NOMO-1 treated with DMSO at 0.1 percent for 48 hours (cell line): ENCODE measurements at regions not wholly inside any gene's neighbourhood (a gene's known extent, or its start where the extent isn't known, plus 50 kb on each side); places are given as distances from the start of the nearest gene placed in this dataset.

Source experiments
- DNase-seq: peaks from one replicate; lab custom pipeline; 2025; ENCODE audit not compliant: unreplicated experiment; lab: John Stamatoyannopoulos, UW

DNA sequence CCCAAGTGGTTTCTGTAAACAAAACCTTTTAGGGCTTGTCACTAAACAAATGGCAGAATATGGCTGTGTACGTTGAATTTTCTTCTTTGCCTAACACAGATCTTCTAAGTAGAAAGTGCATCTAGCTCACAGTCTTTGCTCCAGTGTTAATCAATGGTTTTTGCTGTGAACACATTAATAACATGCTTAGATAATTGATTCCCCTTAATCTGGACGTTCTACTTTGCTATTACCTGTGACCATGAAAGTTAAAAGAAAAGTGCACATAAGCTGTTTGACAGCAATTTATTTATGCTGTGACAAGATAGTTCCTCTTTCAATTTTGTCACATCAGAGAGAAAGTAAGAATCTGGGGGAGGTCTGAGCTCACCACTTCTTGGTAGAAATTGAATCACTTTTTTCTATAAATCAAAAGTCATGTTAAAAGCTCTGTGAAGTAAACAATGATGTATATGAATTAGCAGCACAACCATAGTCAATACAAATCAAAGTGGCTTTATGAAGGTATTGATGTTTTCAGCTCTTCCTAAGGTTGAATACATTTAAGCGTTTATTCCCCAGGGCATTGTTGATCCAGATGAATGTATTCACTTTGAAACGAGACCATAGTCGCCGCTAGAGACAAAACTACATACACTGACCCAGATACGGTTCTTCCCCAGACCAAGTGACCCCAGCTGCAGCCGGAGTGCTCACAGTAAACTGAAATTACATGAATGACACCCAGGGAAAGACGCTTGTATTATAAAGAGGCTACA is 174.6 kb upstream of the ZNF608 start:
- DNase-seq = peak; percentile 79

DNA sequence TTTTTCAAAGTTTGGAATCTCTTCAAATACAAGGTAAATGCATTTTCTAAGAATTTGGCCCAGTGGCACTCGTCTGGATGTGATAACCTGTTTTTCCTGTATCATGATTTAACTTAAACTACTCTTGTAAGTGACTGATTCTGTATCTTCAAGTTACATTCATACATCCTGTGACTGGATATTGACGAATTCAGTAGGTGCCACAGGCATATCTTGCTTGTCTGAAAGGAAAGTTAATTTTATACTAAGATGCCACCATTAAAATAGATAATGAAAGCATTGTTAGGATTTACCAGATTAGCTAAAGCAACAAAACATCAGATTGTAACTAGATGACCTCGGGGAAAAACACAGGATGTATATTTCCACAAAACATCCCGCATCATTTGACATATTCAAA is 175.3 kb upstream of the ZNF608 start:
- no peak for DNase-seq

DNA sequence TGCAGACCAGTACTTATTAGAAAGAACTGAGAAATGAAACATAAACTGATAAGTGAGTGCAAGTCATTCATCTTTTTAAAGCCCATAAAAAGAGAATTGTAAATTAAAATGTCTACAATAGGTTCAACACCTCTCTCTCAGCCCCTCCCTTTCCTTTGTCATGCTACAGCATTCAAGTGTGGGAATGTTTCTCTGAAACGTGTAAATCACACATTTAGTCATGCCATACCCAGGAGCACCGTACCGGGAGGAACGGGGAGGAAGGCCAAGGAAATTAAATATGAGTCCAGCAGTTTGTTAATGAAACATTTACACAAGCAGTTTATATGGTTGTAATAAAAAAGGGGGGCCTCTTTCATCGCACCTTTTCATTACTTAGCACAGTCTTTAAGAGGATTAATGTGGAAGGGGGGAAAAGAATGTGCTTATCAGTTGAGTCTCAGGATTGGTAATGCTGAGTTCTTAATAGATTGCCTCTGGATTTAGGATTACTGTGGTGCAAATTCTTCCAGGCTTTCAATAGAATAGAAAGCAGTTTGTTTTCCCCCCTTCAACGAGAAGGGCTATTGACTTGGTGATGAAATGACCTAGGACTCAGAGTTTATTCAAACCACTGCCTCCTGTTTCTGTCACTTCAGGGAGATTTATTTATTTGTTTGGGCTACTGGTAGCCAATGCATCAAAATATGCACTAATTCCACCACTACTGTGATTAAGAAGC is 176.0 kb upstream of the ZNF608 start:
- DNase-seq = no peak

DNA sequence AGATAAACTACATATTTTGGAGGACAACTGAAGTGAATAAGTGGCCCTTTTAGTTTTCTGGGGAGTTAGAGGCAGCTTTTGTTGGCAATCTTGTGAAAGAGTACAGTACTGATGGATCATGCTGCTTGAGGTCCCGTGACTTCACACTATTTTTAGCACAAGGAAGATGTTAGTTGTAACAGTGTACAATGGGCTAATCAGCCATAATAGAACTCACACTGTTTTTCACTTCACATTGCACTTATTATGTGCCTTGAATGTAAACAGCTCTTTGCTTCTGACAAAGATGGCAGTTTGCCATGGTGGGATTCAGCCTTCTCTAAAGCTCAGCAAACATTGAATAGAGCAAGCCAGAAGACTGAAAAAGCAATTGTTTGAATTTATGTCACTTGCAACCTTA is 176.7 kb upstream of the ZNF608 start:
- DNase-seq = peak; percentile 39

DNA sequence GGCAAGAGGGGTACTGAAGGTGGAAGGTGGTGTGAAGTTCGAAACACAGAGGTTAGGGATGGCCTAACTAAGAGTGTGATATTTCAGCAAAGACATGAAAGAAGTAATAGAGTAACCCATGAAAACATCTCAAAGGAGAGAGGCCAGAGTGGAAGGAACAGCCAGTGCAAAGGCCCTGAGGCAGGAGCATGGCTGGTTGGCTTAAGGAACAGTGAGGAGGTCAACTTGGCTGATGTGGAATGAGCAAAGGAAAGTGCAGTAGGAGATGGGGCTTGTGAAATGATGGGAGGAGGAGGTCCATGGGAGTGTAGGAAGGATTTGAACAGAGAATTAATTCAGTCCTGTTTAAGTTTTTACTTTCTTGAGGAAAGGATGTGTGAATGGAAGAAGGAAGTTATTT is 178.3 kb upstream of the ZNF608 start:
- DNase-seq = no peak

DNA sequence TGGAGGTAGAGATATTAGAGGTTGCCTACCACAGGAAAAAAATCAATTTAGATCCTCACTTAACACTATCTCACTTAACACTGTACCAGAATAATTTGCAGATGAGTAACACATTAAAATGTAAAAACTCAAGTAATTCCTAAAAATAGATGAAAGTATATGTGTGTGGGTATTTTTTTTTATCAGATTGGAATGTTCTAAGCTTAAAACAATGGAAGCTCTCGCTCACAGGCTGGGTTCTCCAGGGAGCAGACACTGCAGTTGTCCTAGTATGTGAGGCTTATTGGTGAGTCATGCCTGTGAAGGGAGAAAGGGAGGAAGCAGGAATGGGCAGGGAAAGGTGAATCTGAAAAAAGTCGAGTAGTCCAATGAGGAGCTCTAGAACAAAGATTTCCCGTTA is 181.3 kb upstream of the ZNF608 start:
- no peak for DNase-seq

DNA sequence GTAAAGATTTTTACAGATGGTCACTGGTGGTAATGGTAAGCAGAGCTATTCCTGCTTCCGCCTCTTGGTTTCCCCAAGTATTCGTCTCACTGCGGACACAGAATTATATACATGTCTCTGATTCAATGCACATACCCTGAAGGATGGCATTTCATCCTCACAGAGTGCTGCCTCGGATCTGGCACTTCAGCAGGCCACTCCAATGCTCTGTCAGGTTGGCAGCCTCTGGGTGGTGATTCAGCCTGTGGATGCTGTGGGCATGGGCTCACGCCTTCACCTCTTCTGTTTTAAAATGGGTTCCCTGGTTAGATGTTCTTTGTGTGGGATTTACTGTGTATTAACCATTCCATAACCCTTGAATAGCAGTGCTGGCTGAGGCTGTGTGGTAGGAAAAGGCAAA is 182.6 kb upstream of the ZNF608 start:
- no peak for DNase-seq

DNA sequence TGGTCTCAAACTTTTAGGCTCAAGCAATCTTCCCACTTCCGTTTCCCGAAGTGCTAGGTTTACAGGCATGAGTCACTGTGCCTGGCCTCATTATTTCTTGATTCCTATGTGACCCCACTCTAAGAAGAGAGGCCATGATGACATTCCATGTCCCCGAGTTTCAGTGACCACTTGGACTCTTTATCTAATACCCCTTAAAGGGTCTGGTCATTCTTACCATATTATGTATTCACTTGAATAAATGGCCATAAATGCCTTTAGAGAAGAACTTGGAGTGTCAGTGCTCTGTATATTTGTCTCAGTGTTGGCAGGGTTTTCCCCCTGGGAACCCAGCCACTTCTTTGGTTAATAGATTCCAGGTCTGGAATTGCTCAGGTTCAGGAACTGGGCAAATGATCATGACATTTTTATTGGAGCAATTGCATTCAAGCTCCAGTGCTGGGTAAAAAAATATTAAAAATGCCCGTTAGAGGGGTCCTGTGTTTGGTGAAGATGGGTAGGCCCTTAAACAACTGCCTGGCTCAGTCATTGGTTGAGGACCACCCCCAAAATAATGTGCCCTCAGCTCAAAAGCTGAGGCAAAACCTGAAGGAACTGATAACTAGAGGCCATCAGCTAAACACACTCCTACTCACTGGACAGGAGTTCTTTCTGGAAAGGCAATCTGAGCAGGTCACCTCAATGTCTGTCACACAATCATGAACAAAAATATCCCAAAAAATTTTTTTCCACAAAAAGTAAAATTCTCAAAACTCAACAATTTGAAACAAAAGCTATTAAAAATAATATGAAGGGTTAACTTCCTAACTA is 186.6 kb upstream of the ZNF608 start:
- DNase-seq = no peak

DNA sequence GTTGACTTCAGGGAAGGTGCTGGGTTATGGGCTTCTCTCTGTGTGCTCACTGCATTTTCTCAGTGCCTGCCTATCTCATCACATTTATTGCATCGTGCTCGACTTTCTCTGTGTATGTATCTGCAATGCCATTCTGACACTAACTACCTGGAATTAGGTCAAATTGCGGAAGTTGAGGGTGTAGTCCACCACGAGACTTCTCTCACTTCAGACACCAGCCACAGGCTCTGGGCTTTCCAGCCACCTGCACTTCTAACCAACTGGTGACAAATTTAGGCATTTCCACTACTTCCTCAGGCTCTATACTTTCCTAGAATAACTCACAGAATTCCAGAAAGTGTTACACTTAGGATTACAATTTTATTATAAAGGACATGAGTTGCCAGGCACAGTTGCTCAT is 188.6 kb upstream of the ZNF608 start:
- peak; percentile 45 for DNase-seq

DNA sequence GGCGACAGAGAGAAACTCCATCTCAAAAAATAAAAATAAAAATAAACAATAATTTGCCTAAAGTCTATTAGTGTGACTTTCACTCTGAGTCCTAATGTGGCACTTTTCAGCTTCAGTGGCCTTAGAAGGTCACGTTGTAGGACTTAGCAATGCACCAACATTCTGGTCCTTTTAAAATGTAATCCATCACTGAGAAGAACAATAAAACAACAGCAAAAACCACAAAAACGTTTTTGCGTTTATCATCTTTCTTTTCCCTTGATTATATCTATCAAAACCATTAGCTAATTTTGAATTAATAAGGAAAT is 190.1 kb upstream of the ZNF608 start:
- DNase-seq = no peak

DNA sequence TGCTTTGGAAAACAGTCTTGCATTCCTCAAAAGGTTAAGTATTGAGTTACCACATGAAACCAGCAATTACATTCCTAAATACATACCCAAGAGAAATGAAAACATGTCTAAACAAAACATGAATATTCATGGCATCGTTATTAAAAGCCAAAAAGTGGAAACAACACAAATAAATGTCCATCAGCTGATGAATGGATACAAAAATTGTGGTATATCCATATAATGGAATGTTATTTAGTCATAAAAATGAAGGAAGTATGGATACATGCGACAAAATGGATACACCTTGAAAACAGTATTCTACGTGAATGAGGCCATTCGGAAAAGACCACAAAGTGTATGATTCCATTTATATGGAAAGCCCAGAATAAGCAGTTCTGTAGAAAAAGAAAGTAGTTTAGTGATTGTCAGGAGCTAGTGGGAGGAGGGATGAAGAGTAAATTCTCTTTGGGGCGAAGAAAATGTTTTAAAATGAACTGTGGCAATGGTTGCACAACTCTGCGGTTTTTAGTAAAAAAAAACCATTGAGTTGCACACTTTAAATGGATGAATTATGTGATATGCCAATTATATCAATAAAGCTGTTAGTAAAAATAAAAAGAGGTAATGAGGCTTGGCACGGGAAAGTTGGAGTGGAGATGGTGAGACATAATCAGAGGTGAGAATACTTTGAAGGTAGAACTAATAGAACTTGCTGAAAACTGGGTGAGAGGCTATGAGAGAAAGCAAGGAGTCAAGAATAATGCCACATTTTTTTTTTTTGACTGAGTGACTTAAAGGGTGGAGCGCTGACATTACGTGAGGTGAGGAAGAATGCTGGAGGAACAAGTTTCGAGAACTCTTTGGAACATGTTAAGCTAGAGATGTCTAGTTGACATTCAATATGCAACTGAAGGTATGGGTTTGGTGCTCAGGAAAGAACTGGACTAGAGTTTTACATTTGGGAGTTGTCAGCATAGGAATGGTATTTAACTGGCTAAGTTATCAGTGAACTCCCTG is 194.9 kb upstream of the ZNF608 start:
- DNase-seq = peak; percentile 70

DNA sequence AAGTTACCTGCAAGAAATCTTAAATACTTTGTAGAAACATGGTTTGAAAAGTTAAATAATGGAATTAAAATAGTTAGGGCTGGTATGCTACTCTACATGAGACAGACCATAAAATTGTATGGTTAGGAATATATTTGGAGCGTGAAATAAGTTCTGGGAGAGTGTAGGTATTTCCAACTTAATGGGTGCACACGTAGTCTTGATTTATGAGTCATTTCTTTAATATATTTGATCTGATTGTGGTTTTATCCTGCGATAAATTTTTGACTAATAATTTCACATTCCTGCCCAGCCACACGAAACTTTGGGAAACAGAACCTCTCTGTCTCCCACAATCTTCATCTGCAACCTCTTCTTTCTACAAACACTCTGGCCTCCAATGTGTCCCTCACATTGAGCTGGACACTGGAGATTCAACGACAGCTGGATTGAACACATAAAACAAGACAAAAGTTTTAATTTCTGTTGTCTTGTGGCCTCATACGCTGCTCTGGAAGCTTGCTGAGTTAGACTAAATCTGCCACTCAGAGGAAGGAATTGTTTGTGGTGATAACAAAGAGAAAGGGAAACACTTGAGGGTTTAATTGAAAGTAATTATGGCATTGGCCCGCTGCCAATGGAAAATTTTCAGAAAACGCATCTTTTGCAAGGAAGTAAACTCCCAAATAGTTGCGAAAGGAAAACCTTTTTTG is 201.8 kb upstream of the ZNF608 start:
- DNase-seq = peak; percentile 61

DNA sequence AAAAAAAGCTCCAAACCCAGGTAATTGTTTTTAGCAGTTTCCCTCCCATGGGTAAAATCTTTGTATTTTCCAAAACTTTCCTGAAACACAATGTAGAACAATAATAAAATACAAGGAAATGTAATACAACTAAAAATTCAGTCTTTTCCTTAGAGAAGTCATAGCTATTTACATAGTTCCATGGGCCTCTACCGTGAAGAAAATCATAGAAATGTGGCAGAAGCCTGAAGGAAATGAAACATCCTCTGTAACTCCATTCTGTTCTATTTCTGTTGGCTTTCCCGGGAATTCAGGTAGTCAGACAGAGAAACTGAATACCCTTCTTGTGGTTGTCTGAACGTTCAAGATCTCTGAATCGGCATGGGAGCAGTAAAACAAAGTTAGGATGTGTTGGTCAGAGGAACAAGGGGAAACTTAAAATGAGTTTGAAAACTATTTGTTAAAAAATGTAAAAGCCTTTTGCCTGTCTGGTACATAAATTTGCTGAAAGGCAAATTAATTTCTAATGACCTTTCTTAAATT is 202.4 kb upstream of the ZNF608 start:
- no peak for DNase-seq

DNA sequence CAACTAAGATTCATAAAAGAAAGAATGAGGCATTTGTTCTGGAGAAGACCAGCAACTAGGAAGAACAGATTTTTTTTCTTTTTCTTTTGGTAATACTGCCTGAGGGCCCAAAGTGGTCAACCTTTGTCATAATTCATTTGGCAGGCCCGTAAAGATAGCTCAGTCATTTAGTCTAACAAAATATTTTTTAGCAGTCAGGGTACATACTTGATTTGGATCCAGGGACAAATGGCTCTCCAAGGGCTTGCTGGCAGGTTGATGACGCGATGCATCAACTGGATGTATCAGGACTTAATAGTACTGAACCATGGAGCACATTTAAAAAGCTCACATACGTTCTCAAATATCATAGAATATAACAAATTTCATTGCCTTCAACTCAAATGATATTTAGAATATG is 203.4 kb upstream of the ZNF608 start:
- DNase-seq = no peak

DNA sequence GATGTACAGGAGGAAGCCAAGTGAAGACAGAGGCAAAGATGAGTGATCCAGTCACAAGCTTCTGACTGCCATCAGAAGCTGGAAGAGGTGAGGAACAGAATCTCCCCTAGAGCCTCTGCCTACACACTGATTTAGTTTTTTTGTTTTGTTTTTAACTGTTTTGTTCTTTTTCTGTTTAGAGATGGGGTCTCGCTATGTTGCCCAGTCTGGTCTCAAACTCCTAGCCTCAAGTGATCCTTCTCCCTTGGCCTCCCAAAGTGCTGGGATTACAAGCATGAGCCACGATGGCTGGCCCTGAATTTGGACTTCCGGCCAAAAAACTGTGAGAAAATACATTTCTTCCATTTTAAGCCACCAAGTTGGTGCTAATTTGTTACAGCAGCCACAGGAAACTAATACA is 204.7 kb upstream of the ZNF608 start:
- no peak for DNase-seq

DNA sequence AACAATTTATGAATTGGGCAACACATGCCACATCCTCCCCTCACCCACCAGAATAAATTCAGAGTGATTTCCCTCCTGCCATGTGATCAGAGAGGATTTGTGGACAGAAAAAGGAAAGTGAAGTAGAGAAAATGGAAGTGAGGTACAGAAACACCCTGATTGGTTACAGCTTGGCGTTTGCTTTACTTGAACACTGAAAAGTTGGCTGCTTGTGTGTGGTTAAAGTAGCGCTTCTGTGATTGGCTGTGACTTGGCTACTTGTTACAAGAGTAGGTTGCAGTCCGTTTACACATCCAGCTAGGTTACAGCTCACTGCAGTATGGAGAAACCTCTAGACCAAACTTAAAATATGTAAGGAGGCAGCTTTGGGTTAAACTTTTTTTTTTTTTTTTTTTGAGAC is 205.2 kb upstream of the ZNF608 start:
- peak; percentile 25 for DNase-seq

DNA sequence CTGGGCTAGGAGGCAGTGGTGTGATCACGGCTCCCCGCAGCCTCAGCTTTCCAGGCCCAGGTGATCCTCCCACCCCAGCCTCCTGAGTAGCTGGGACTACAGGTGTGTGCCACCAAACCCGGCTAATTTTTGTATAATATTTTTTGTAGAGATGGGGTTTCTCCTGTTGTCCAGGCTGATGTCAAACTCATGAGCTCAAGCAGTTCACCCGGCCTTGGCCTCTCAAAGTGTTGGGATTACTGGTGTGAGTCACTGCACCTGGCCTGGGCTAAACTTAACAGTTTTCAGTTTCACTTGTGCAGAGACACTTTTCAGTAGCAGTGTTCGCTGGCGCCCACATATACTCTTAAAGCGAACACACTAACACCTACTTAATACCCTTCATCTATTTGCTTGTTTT is 205.6 kb upstream of the ZNF608 start:
- no peak for DNase-seq

DNA sequence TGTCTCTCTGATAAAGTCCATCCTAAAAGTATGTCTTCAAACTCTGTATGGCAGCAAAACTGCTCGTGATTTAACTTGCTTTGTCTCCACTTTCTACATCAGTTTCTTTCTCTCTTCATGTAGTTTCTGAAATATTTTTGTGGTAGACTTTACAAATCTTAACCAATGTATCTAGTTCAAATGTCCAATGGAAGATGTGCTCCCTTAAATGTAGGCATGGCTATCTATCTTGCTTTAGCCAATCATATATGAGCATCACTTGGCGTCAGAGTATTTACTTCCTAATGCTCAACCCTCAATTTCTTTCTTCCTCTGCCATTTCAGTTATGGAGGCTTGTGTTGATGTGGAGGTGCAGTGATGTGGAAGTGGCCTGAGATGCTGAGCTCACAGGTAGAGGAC is 206.1 kb upstream of the ZNF608 start:
- DNase-seq = no peak

DNA sequence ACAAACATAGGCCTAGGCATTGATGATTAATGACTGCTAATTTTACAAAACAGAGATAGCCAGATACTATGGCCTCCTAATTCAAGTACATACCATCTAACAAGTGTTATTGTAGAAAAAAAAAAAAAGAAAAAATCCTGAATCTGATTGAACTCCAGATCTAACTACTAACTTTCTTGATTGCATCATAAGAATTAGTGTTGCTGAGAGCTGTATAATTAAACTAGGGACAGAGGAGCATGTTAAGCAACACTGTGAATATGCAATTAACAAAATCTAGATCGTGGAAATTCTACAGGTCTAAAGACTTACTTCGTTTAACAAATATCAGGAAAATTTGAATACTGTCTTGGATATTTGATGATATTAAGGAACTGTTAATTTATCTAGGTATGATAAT is 208.3 kb upstream of the ZNF608 start:
- DNase-seq = peak; percentile 32

DNA sequence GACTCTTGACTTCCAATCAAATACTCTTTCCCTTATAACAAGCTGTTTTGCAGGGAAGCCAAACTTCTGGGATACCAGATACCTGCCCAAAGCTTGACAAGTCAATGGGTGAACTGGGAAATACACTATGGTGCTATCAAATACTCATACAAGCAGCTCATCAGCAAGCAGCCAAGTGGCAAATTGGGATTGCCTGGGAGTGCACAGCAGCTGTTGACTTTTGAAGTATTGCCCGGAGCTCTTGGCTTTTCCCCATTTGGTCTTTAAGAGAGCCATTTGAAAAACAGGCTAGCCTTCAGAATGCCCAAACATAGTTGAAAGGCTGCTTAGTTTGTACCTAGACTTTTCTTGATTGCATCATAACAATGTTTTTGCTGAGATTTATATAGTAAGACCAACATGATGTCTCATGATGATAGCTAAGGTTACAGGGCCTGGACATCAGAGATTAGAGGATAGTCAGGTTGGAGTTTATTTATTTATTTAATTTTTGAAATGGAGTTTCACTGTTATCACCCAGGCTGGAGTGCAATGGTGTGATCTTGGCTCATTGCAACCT is 210.1 kb upstream of the ZNF608 start:
- no peak for DNase-seq
